ENCODE measurements at regions not wholly inside any gene's neighbourhood (a gene's known extent, or its start where the extent isn't known, plus 50 kb on each side); places are given as distances from the start of the nearest gene placed in this dataset.
"Not testable (repeated sequence)": the region's sequence is repeated elsewhere in the genome, so short reads cannot be mapped to it uniquely, and the experiment has no call there.

DNA sequence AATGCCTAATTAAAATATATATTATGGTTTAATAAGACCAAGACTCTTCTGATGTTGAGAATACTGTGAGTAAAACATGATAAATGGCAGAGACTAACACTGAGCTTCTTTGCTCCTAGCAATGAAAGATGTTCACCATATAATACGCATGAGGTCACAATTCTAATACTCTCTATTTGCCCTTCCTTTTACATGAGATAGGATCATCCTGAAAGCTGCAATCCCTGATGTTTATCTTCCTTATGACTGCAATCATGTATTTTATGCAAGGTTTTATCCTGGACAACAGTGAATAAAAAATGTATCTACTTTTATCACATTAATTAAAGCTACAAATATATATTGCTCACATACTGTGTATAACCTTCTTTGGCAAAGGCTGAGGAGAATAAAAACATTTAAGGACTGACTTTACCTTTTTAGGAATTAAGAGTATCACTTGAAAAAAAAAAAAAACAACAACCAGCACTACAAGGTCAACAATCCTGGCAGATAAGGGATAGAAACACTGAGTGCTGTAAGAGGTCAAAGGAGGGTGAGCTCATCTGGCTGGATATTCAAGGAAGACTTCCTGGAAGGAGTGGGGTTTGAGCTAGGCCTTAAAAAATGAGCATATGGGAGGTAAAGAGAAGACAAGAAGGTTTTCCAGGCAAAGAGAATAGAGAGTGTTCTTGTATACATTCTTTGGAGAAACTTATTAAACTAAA is 99.9 kb downstream of the AREG start:
- no peak for DNase-seq (ENCODE audit: low read depth)

DNA sequence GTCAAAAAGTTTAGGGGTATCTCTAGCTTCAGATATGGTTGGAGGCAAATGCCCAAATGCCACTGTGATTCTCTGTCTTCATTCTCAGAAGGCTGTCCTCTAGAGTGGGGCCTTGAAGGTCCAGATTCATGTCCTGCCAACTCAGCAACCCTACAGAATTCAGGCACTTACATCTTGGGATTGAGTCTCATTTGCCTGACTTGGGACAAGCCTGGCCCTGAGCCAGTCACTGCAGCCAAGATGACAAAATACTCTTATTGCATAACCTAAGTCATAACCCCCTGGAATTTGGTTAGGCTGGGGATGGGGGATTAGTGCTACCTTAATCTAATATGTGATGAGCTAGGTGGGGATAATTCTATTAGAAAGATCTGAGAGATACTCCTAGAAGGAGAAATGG is 100.5 kb downstream of the AREG start:
- DNase-seq (ENCODE audit: low read depth): no peak

DNA sequence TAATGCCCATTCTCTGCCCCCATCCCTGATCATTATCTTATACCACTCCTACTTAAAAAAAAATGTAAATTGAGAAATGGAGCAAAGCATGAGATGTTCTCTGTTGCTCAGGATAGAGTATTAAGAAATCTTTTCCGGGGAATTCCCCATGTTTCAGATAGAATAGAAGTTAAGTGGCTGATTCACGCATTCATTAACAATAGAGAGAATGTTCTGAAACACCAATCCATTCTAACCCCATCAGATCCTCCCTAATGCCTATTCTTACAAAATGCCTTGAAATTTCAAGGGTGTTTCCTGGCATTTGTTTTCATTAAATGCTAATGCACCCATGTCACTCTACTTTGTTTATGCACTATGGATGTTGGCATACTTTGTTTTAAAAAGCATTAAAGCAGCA is 101.1 kb downstream of the AREG start:
- DNase-seq (ENCODE audit: low read depth): no peak

DNA sequence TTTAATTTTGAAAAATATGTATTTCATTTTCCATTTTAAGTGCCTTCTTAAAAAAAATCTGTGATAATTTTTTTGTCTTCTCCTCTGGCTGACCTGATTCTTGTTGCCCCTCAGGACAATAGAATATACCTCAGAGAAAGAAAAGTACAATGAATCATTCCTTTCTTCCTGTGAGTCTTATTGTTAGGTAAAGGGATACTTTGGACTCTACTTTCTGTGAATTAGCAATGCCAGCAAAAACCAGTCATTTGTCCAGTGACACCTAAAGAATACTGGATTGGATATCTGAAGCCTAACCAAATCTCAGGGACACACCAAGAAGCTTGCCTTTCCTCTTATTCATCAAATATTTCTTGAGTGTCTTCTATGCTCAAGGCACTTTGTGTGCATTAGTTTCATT is 102.1 kb downstream of the AREG start:
- DNase-seq (ENCODE audit: low read depth): no peak

DNA sequence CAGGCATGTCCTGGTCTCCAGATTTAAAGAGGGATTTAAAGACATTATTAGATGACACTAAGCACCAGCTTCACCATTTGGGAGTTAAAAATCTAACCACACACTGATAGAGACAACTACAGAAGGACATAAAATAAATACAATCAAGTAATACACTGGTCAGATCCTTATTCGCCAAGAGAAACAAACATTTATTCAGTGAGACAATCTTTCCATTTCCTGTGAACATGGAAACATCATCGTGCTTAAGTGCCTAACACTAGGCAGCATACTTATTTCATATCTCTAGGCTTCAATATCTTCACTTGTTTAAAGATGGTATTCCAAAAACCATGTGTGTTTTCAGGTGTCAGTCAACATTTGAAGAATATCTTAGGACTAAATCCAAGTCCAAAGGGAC is 103.6 kb downstream of the AREG start:
- DNase-seq (ENCODE audit: low read depth): no peak

DNA sequence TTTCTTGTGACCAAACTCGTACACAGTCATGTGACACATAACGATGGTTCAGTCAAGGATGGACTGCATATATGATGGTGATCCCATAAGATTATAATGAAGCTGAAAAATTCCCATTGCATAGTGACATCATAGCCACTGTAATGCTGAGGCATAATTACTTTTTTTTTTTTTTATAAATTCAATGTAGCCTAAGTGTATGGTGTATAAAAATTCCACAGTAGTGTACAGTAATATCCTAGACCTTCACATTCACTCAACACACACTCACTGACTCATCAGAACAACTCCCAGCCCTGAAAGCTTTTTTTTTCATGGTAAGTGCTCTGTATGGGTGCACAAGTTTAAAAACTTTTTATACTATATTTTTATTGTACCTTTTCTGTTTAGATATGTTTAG is 105.0 kb downstream of the AREG start:
- no peak for DNase-seq (ENCODE audit: low read depth)

DNA sequence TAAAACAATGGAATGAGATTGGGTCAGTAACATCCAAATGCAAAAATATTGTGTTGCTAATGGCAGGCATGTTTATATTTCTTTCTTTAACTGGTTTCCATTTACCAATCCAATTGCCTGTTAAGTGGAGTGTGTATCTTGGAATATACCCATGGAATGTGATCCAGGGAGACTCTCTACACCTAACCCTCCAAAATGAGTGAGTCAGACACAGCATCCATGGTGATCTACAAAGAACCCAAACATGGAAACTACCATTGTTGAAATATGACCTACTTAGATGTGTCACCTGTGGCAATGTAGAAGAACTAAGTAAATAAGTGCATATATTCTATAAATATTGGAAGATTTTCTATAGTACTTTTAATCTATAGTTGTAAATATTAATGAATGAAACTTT is 110.3 kb downstream of the AREG start:
- DNase-seq (ENCODE audit: low read depth): no peak

DNA sequence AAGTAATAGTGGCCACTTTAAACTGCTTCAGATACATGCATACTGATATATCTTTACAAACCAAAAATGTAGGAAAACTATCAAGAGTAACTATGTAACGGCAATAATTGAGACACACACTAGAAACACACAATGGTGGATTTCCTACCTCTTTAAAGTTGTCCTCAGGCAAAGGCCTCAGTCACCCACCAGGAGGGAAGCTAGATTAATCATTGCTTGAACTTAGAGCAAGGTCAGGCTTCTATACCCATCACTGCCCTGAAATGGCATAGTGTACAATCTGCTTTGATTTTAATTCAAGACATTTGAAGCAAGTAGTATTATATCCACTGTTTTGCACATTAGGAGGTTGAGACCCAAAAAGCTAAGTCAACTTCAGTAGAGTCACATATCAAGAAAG is 110.9 kb downstream of the AREG start:
- no peak for DNase-seq (ENCODE audit: low read depth)

DNA sequence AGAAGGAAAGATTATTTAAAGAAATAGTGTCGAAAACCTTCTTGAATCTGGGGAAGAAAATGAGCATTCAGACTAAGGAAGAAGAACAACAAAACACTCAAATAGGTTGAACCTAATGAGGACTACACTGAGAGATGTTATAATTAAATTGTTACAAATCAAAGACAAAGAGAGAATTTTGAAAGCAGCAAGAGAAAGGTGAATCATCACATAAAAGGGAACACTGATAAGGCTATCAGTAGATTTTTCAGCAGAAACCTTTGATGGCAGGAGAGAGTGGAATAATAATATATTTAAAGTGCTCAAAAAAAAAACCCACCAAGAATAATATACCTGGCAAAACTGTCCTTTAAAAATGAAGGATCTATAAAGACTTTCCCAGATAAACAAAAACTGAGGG is 114.9 kb downstream of the AREG start:
- DNase-seq (ENCODE audit: low read depth): no peak

DNA sequence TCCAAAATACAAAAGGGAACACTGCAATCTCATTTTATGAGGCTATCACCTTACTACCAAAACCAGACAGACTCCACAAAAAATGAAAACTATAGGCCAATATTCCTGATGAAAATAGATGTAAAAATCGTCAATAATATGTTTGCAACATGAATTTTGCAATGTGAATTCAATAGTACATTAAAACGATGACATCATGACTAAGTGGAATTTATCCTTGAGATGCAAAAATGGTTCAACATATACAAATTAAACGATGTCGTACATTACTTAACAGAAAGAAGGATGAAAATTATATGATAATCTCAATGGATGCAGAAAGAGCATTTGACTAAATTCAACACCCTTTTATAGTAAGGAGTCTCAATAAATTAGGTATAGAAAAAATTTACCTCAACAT is 123.0 kb downstream of the AREG start:
- no peak for DNase-seq (ENCODE audit: low read depth)

DNA sequence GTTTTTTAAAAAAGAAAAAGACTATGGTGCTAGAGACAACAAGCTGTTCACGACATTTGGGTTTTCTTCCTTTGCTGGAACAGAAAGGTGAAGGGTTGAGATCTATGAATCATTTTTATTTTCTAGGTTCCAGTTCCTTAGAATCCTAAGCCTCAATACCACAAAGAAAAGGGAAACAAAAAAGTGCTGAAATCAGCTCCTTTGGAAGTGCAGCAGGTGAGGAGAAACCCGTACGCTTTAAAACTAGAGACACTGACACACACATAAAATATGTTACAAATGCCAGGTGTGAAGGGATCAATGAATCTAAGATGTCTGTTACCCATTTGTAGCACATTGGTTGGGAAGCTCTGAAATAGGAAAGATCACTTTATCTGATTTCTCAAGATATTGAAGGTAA is 125.2 kb downstream of the AREG start:
- no peak for DNase-seq (ENCODE audit: low read depth)

DNA sequence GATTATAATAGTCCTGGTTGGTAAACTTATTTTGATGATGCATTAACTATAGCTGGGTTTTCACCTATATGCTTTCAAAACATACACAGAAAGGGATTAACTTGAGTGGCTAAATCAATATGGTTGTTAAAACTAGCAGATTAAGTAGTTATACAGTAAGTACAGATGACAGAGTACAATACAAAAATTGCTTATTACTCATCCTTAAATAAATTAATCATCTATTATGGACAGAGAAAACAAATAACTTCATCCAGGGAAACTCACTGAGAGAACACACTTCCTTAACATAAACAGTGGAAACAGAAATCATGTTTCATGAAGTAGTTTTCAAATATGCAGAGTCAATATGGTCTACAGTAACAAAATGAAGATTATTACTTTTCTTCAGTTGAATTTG is 133.4 kb downstream of the AREG start:
- no peak for DNase-seq (ENCODE audit: low read depth)

DNA sequence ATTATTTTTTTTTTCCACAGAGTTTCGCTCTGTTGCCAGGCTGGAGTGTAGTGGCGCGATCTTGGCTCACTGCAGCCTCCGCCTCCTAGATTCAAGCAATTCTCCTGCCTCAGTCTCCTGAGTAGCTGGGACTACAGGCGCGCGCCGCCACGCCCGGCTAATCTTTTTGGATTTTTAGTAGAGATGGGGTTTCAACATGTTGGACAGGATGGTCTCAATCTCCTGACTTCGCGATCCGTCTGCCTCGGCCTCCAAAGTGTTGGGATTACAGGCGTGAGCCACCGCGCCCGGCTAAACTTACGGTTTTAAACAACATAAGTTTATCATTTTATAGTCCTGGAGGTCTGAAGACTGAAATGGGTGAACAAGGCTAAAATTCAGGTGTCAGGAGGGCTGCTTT is 133.9 kb downstream of the AREG start:
- not testable (repeated sequence) for DNase-seq (ENCODE audit: low read depth)

DNA sequence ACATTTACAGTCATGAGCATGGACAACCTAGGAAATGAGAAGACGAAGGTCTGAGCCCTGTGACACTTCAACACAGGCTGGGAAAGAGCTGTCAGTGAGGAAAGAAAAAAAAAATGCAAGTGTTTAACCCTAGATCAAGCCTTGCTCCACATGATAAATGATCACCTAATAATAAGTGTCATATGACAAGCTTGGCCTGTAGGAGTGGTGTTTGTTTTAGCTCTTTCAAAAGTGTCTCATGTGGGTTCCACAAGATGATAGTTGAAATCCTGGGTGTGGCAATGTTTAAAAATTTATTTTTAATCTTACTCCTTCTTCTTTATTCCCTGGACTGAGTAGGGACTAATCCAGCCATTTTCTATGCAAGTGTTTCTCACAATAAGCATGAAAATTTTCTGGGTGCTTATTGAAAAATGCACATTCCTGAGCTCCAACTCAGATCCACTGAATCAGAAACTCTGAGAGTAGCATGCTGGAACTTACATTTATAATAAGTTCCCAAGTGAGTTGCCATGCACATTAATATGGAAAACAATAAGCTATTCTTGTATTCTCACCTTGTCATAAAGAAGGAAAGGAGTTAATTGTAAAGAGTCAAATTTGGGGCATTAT is 138.3 kb downstream of the AREG start:
- no peak for DNase-seq (ENCODE audit: low read depth)

DNA sequence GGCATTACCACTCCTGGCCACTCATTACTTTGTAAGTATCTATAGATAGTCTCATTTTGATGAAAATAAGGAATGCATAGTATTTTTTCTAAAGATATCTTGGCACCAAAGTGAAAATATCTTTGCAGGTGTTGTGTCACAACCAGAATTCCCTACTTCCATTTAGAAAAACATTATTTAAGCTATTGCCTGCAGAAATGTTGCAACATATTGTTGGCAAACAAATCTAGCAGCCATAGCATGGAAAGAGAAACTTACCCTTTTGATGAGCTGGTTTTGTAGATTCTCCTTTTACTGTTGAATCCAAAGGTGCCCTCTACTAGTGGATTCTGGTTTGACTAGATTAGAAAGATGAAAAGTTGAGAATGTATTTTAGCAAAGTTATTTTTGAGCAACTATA is 138.8 kb downstream of the AREG start:
- no peak for DNase-seq (ENCODE audit: low read depth)

DNA sequence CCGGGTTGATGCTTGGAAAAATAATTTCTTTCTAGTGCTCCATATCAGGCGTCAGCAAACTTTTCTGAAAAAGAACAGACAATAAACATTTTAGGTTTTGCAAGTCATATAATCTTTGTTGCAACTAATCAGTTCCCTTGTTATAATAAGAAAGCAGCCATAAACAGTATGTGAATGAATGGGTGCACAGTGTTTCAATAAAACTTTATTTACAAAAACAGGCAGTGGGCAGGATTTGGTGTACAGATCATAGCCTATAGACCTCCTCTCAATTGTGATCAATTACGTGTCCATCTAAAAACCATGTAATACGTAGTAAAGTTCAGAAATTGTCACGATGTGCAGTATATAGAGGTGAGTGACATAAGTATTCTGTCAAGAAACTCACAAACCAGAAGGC is 143.4 kb downstream of the AREG start:
- DNase-seq (ENCODE audit: low read depth): no peak

DNA sequence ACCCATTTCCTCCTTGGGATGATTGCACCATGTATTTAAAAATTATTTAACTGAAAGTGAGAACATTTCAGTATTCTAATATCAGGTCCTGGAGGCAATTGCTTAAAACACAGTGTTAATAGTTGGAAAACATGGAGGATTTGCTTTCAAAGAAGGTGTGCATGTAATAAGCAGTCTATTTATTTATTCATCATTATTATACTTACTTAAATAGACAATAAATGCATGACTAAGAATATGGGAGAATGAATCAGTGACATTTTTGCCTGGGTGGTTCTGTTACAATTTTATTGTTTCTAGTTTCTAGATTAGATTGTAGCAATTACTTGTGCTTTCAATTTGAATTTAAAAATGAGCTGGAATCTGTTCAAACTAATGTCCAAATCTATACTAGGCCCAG is 145.5 kb downstream of the AREG start:
- DNase-seq (ENCODE audit: low read depth): no peak

DNA sequence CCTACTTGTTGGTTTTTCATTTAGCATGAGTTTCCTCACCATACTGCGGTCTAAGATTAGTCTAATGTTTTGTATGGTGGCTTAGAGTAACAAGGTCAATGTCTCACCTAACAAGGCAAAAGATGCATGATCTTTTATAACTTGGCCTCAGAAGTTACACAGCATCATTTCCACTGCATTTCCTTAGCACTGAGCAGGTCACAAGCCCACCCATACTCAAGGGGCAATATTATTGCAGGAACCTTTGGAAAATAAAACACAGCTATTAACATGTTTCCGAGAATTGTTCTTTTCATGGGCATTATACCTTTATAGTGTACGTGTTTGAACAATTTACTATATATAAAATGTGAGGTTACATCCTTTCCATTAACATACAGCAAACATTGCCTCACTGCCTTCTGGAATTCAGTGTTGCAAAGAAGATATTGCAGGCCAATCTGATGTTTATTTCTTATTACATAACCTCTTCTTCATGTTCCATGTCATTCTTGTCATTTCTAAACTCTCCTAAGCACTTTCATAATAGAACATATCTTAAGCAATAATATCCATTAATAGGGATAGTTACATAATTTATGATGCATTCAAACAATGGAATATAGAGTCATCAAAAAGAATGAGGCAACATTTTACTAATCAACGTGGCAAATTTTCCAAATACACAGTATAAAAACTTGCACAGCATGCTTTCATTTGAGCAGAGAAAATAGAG is 153.8 kb downstream of the AREG start:
- DNase-seq (ENCODE audit: low read depth): no peak

DNA sequence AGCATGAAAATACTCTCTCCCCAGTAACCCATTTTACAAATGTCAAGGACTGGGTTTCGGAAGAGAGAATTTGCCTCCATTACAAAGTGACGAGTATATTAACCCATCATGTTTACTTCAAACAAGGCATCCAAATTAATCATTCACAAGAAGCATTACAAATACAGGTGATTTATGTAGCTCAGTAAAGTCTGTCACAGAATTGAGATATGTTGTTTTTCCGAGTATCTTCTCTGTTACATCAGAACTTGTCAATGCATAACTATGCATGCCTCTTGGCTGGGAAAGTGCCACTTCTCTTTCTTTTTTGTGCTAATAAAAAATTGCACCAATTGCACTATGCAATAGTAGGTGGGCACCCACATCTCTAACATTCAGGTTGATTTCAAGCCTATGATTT is 158.2 kb downstream of the AREG start:
- no peak for DNase-seq (ENCODE audit: low read depth)

DNA sequence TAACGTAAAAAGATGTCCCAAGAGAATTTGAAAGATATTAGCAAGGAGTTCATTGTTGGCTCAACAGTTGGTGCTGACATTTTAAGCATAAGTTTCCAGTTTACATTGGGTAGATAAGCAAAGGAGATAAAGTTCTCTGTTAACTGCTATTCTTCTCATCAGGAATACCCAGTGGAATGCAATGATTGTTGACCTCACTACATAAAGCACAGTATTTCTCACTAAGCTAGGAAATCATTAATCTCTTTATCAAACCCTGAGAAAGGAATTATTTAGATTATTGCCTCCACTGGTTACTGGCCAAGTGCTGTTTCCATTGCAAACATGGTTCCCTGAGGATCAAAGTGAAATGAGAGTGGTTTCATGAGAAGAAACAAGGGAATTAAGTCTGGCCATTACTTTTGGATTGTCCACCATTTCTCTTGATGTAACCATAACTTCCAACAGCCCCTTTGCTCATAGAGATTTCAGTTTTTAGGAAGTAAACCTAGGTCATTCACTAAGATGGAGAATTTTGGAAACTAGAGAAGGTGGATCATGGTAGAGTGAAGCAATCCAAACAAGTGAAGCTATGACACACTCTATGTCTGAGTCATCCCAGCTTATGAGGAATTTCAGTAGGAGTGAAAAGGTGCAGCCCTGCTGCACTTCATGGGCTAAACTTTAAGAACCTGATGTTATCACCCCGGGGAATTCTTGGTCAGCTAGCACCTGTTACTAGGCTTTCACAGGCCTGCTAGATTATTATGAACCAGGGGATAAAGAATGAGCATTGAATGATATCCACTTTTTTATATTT is 163.4 kb downstream of the AREG start:
- DNase-seq (ENCODE audit: low read depth): no peak

DNA sequence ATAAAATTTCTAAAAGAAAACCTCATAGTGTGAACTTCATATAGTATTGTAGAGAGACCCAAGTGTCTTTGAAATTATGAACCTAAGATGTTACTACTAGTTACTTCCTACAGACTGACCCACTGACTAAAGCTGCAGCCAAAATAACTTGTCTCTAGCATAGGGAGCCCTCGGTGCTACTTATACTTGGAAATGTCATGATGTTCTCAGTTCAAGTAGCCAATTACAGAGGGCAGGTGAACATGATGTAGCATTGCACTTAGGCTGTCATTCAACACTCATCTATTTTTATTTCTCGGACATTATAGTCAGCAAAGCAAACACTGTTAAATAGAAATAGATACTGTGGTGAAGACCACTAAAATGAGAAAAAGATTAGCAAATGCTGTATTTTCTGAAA is 165.6 kb downstream of the AREG start:
- no peak for DNase-seq (ENCODE audit: low read depth)

DNA sequence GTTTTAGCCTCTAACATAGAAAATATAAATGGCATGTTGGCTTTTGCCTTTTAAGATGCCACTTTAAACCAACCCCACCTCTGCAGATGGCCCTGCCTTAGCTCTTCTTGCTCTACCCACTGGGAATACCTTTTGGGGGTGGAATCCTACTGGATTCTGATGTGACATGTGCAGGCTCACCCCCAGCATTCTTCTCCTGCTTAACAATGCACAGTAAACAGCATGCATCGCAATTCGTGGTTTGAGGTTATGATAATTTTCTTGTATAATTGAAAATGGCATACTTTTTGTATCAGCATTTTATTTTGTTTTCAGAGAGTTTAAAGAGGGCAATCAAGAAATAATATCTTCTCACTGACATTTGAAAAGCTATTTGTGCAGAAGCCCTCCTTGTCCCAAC is 167.9 kb downstream of the AREG start:
- DNase-seq (ENCODE audit: low read depth): no peak

DNA sequence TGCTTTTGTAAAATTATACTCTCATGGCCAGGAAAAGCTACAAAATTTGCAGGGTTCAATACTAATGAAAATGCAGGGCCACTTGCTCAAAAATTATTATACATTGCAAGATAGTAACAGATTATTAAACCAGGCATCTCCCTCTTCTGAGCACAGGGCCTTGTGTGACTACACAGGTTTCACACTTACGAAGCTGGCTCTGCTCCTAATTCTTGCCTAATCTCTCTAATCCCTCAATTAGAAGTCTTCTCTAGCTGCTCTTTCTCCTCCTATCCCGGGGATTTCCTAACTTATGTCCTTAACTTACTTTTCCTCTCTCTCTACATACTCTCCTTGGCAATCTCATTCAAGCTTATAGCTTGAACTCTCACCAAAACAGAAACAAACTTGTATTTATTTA is 168.3 kb downstream of the AREG start:
- DNase-seq (ENCODE audit: low read depth): no peak
